Glomerular visceral epithelial cell (primary cell): ENCODE measurements at regions not wholly inside any gene's neighbourhood (a gene's known extent, or its start where the extent isn't known, plus 50 kb on each side); places are given as distances from the start of the nearest gene placed in this dataset.
"Not testable (repeated sequence)": the region's sequence is repeated elsewhere in the genome, so short reads cannot be mapped to it uniquely, and the experiment has no call there.

ENCODE experiments used
- DNase-seq: peaks from one replicate; pipeline ENCODE4 v3.0.0-alpha.2; 2016; ENCODE audit errors: extremely low spot score

DNA sequence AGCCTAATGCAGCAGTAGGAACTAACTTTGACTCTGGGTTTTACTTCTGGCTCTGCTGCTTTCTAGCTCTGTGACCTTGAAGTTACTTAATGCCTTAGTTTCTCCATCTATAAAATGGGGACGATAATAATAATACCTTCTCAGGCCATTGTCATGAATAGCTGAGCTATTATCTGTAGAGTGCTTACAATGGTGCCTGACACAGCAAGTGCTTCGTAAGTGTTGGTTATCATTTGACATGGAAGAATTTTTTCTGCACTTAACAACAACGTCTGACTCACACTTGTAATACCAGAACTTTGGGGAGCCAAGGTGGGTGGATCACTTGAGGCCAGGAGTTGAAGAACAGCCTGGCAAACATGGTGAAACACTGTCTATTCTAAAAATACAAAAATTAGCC, 140.5 kb downstream of the ARL4A start:
- no peak for DNase-seq

DNA sequence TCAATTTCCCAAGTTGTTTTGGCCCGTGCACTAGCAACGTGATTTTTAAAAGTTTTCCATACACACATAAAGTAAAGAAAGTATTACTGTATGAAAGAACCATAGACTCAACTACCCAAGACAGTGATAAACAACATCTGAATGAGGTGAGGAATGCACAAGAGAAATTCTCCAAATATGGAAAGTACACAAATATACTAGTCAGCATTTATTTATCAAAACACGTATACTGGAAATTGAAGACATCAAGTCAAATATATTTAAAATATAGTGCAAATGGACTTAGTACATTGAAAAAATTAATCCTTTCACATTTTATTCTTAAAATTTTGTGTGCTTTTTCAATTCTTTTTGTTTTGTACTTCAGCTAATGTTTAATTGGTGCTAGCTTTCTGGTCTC, 143.6 kb downstream of the ARL4A start:
- DNase-seq = no peak

DNA sequence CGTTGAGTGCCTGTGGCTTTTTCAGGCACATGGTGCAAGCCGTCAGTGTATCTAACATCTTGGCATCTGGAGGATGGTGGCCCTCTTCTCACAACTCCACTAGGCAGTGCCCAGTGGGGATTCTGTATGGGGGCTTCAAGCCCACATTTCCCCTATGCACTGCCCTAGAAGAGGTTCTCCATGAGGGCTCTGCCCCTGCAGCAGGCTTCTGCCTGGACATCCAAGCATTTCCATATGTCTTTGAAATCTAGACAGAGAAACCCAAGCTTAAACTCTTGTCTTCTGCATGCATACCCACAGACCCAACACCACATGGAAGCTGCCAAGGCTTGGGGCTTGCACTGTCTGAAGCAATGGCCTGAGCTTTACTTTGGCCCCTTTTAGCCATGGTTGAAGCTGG, 146.4 kb downstream of the ARL4A start:
- no peak for DNase-seq

DNA sequence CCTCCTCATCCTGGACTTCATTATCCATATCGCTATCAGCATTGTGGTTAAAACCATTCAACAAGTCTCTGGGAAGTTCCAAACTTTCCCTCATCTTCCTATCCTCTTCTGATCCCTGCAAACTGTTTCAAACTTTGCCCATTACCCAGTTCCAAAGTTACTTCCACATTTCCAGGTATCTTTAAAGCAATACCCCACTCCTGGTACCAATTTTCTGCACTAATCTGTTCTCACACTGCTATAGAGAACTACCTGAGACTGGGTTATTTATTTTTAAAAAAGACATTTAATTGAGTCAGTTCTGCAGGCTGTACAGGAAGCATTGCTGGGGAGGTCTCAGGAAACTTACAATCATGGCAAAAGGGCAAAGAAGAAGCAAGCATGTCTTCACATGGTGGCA, 147.3 kb downstream of the ARL4A start:
- no peak for DNase-seq

- DNase-seq = no peak
These were observed 152.2 kb downstream of the ARL4A start for GRCh38 chr7:12839508-12840153.

DNA sequence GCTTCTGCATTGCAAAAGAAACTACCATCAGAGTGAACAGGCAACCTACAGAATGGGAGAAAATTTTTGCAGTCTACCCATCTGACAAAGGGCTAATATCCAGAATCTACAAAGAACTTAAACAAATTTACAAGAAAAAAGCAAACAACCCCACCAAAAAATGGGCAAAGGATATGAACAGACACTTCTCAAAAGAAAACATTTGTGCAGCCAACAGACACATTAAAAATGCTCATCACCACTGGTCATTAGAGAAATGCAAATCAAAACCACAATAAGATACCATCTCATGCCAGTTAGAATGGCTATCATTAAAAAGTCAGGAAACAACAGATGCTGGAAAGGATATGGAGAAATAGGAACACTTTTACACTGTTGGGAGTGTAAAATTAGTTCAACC, 157.3 kb downstream of the ARL4A start:
- DNase-seq = not testable (repeated sequence)

GRCh38 chr7:12847001-12847400, 159.6 kb downstream of the ARL4A start:
- no peak for DNase-seq

DNA sequence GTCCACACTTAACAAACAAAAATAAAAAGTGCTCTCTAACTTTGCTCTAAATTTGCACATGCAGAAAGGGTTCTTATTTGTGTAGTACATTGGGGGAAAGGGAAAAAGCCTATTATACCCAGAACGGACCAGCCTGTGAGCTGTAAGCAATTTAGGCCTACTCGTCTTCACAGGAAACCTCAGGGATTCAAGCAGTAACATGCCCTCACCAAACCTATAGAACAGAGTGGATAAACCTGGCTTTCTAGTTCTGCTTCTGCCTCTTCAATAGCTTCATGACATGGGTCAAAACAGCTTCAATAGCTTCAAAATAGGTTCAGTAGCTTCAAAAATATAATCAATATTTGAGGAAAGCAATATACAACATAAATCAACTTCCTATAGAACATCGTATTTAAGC, 163.7 kb downstream of the ARL4A start:
- no peak for DNase-seq

DNA sequence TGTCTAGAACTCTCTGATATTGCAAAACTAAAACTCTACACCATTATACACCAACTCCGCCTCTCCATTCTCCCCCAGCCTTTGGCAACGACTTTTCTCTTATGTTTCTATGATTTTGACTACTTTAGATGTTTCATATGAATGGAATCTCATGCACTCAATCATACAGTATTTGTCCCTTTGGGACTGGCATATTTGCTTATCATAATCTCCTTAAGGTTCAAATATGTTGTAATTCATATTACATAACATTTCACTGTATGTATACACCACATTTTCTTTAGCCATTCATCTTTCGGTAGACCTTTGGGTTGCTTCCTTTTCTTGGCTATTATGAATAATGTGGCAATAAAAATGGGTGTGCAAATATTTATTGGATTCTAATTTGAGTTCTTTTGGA, 164.4 kb downstream of the ARL4A start:
- no peak for DNase-seq

- no peak for DNase-seq
These were observed 167.6 kb downstream of the ARL4A start for GRCh38 chr7:12855036-12855435.

GRCh38 chr7:12859761-12860160, 172.3 kb downstream of the ARL4A start:
- DNase-seq = no peak

GRCh38 chr7:12861070-12861469, 173.6 kb downstream of the ARL4A start:
- no peak for DNase-seq

GRCh38 chr7:12862146-12862545, 174.7 kb downstream of the ARL4A start:
- DNase-seq = no peak

- DNase-seq = no peak
These were observed 177.1 kb downstream of the ARL4A start for GRCh38 chr7:12864470-12865046.

GRCh38 chr7:12865593-12865992, 178.2 kb downstream of the ARL4A start:
- no peak for DNase-seq

GRCh38 chr7:12866207-12866606, 178.8 kb downstream of the ARL4A start:
- no peak for DNase-seq

GRCh38 chr7:12868027-12868426, 180.6 kb downstream of the ARL4A start:
- no peak for DNase-seq

DNA sequence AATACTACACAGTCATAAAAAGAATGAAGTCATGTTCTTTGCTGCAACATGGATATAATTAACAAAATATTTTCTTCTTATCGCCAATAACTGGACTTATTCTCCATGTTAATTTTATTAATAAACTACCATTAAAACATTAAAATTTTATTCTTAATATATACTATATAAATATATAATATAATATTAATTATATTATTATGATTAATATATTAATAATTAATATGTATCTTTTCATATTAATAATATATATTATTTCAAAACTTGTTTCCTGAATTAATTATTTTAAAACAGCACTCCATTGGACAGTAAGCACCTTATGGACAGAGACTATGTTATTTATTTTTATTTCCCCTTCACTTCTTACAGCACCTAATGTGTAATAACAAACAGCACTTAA, 182.8 kb downstream of the ARL4A start:
- DNase-seq = no peak

DNA sequence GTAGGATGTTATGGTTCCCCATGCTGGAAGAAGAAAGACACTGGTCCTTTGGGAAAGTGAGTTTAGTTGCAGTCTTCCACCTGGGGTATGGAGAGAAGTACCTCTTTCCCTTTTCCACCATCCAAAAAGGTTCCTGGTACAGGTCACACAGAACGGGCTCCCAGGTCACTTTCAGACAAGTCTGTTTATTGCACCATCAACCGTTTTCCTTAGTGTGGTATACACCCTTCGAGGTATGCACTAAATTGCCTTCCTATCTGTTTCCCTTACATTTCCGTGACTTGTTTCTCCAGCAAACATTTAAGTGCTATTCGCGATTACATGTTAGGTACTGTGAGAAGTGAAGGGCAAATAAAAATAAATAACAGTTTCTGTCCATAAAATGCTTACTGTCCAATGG, 185.1 kb downstream of the ARL4A start:
- DNase-seq = no peak

DNA sequence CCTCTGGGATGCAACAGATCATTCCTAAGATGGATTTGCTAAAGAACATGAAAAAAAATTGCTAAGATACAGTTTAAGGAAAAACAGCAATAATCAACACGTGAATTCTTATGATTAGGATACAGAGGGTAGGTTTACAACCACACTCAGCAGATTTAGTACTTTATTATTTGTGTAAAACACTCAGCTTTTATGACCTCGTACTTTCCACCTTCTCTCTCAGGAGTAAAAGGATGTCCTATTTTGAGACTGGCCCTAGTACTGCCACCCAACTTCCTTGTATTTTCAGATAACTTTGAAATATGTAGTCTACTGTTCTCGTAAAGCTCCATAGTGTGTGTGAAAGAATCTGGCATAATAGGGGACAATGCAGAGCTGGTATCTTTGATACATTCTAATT, 186.1 kb downstream of the ARL4A start:
- no peak for DNase-seq

GRCh38 chr7:12879139-12879538, 191.7 kb downstream of the ARL4A start:
- DNase-seq = no peak

DNA sequence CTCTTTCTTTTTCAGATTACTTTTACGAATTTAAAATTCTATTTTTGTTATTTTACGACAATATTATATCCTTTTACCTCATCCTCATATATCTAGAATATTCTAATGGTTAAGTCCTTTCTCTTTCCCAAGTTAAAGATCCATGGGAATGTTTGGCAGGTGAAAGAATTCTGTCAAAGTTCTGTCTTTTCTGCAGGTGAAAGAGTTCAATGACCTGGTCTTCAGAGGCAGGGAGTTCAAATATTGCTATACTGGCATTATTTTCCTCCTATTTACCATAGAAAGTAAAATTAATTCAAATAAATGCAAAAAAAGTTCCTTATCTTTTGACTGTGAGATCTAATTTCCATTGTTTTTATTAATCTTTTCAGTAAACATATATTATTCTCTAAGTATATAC, 194.3 kb downstream of the ARL4A start:
- no peak for DNase-seq

DNA sequence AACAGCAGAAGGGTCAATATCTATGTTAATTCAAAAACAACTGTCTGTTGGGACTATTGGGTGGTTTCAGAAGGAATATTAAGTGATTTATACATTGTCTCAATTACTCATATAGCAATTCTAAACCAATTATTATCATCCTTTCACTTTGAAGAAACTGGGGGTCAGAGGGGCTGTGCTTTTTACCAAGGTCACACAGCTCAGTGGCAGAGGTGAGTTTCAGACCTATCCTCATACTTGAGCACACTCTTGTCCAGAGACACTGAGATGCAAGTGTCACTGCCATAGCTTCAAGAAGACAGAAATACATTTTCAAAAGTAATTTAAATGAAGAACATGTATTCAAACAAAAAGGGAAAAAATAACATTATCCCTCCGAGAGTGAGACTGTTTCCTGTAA, 195.3 kb downstream of the ARL4A start:
- no peak for DNase-seq

DNA sequence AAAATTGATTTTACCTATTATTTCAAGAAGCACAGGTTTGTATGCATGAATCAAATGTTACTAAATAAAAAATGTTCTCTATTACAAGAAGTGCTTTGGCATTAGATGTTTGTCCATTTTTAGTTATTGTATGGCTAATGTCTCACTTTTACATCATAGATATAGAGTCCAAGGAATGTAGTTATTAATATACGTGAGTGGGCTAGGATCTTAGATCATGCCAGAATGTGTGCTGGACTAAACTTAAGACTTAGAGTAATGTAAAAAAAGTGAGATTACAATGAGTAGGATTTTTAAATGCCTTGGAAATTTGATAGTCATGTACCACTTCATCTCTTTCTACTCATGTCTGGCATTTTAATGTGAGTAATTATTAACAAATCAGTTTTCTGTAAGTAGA, 196.6 kb downstream of the ARL4A start:
- no peak for DNase-seq
